ENCODE measurements at regions not wholly inside any gene's neighbourhood (a gene's known extent, or its start where the extent isn't known, plus 50 kb on each side); places are given as distances from the start of the nearest gene placed in this dataset.
"Not testable (repeated sequence)": the region's sequence is repeated elsewhere in the genome, so short reads cannot be mapped to it uniquely, and the experiment has no call there.

DNA sequence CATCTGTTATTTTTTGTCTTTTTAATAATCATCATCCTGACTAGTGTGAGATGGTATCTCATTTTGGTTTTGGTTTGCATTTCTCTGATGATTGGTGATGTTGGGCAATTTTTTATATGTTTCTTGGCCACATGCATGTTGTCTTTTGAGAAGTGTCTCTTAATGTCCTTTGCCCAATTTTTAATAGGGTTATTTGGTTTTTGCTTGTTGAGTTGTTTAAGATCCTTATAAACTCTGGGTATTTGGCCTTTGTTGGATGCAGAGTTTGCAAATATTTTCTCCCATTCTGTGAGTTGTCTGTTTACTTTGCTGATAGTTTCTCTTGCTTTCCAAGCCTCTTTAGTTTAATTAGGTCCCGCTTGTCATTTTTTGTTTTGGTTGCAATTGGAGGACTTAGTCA is 152.1 kb upstream of the MED14 start:
- DNase-seq (ENCODE audit: insufficient read length, low spot score) (no peak), FAIRE-seq (no peak)

DNA sequence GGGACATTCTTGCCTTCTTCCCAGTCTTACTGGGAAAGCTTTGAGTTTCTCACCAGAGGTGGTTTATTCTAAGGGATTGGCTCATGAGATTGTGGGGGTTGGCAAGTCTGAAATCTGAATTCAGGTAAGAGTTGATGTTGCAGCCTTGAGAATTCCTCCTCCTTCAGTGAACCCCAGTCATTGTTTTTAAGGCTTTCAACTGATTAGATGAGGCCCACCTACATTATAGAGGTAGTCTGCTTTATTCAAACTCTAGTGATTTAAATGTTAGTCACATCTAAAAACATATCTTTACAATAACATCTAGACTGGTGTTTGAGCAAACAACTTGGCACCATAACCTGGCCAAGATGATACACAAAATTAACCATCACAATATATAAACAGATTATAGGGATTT is 156.5 kb upstream of the MED14 start:
- no peak for FAIRE-seq
- TF ChIP-seq POLR2A (IDR thresholded peaks at IDR 0.05; ENCODE audit: low read depth, low read length): no peak
- no peak for DNase-seq (ENCODE audit: insufficient read length, low spot score)

More for the DNA sequence above, 152.1 kb upstream of the MED14 start:
- no peak for TF ChIP-seq POLR2A (IDR thresholded peaks at IDR 0.05; ENCODE audit: low read depth, low read length)

DNA sequence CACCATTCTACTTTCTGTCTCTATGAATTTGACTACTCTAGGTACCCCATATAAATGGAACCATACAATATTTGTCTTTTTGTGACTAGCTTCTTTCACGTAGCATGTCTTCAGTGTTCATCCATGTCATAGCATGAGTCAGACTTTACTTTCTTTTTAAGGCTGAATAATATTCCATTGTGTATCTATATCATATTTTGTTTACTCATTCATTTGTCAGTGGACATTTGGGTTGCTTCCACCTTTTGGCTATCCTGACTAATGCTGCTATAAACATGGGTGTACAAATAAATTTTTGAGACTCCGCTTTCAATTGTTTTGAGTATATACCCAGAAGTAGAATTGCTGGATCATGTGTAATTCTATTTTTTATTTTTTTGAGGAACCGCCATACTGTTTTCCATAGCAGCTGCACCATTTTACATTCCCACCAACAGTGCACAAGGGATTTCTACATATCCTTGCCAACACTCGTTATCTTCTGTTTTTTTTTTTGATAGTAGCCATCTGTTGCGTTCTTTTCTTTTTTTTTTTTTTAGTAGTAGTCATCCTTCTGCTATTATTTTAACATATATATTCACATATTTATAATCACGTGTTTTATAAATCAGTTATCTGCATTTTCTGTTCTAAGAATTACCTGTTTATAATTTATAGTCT is 158.0 kb upstream of the MED14 start:
- DNase-seq (ENCODE audit: insufficient read length, low spot score): no peak

DNA sequence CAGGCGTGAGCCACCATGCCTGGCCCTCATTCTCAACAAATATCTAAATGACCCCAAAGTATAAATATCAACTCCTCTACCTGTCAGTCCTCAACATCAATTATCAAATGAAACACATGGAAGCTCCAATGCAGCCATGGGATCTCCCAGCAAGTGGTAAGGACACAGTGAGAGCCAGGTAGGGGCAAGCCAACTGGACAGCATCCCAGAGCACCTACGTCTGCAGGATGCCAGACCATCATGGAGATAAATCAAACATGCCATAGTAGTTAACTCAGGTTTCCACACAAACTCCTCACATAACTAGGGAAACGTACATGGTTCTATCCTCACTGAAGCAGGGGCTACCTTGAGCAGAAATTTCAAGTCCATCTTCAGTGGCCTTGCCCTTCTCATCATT is 159.9 kb upstream of the MED14 start:
- FAIRE-seq (no peak), DNase-seq (ENCODE audit: insufficient read length, low spot score) (no peak)
- no peak for TF ChIP-seq POLR2A (IDR thresholded peaks at IDR 0.05; ENCODE audit: low read depth, low read length)

More for the DNA sequence above, 158.0 kb upstream of the MED14 start:
- FAIRE-seq: no peak
- TF ChIP-seq POLR2A (IDR thresholded peaks at IDR 0.05; ENCODE audit: low read depth, low read length): no peak

DNA sequence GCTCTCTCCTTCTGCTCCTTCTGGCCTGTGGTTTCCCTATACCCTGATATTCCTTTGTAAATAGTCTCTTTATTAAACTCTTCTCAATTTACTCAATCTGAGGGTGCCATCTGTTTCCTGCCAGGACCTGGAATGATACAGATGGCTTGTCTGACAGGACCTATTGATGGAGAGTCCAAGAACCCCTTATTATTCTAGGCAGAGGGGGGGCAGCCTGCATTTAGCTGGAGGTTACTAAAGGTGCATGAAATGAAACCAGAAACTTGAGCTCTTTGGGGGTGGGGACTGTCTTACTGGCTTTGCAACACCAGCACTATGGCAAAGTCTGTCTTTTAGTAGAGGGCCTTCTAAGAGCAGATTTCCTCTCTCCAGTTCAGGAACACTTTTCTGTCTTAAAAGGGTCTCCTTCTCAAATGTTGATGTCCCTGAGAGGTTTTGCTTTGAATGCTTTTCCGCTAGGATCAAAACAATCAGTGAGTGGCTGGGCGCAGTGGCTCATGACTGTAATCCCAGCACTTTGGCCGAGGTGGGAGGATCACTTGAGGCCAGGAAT is 162.5 kb upstream of the MED14 start:
- TF ChIP-seq POLR2A (IDR thresholded peaks at IDR 0.05; ENCODE audit: low read depth, low read length): no peak
- DNase-seq (ENCODE audit: insufficient read length, low spot score) (no peak), FAIRE-seq (no peak)

DNA sequence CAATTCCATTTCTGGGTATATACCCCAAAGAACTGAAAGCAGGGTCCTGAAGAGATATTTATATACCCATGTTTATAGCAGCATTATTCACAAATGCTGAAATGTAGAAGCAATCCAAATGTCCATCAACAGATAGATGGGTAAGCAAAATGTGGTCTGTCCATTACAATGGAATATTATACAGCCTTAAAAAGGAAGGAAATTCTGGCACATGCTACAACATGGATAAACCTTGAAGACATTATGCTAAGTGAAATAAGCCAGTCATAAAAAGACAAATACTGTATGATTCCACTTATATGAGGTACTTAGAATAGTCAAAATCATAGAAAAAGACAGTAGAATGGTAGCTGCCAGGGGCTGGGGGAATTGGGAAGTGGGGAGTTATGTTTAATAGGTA is 169.4 kb upstream of the MED14 start:
- not testable (repeated sequence) for DNase-seq (ENCODE audit: insufficient read length, low spot score); FAIRE-seq

DNA sequence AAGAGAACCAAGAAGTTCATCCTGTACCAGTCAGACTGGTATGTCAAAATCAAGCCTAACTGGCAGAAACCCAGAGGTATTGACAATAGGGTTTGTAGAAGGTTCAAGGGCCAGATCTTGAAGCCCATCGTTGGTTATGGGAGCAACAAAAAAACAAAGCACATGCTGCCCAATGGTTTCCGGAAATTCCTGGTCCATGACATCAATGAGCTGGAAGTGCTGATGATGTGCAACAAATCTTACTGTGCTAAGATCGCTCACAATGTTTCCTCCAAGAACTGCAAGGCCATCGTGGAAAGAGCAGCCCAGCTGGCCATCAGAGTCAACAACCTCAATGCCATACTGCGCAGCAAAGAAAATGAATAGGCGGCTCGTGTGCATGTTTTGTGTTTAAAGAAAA is 172.7 kb upstream of the MED14 start:
- no peak for TF ChIP-seq POLR2A (IDR thresholded peaks at IDR 0.05; ENCODE audit: low read depth, low read length)
- FAIRE-seq (no peak), DNase-seq (ENCODE audit: insufficient read length, low spot score) (no peak)

DNA sequence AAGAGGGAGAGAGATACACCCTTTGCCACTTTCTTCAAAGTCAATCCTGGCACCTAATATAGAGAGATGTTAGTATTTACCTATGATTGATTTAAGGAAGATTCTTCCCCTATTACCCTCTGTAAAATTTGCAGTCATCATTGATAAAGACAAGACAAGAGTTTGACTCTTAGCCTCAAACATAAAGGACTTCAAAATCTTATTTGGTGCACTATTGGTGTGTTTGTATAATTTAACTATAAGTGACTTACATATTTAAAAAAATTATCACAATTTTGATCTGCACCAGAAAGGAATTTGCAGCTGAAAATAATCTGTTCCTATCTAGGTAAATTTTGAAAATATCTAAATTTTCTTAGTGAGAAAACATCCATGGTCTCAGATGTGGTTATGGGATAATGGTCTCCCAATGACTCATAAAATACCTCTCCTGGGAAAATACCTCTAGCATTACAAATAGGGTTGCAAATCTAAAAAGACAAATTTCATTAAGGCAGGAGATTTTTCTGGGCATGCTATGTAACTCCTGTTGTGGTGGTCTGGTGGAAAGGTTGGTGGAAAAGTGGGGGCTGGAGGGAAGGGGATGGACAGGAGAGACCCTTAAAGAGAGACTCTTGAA is 173.6 kb upstream of the MED14 start:
- no peak for TF ChIP-seq POLR2A (IDR thresholded peaks at IDR 0.05; ENCODE audit: low read depth, low read length)
- no peak for DNase-seq (ENCODE audit: insufficient read length, low spot score)
- no peak for FAIRE-seq

DNA sequence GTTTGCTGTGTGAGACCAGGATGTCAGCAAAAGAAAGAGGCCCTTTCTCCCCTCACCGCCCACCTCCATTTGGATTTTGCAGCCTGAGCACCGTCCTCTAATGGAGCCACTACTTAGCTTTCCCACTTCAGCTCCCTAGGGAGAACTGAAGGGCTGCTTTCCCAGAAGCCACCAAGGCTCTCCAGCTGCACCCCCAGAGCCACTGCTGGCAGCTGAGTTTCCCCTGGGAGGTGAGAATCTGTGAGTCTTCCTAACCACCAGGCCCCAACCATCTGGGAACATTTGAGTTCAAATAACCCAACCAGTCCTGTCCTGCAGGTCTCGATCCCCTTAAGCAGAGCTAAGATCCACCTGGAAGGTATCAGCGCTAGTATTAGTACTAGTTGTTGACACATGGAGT is 173.1 kb upstream of the USP9X start:
- no peak for TF ChIP-seq POLR2A (IDR thresholded peaks at IDR 0.05; ENCODE audit: low read depth, low read length)
- no peak for FAIRE-seq
- DNase-seq (ENCODE audit: insufficient read length, low spot score): no peak

DNA sequence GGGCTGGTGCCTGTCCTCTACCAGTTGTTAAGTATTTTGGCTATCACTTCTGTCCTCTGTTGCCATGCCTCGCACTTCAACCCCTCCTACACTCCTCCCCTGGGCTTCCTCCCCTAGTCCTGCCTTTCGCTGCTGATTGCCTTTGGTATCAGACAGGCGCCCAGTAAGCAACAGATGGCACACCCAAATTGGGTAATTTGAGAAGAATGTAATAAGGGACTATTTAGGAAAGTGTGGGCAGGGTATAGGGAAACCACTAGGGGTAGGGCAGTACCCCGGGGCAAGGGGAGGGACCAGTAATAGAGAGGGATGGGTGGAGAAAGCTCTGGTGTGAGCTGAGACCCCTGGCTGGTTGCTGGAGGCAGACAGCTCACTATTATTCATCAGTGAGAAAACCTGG is 172.7 kb upstream of the USP9X start:
- no peak for FAIRE-seq
- no peak for TF ChIP-seq POLR2A (IDR thresholded peaks at IDR 0.05; ENCODE audit: low read depth, low read length)
- DNase-seq (ENCODE audit: insufficient read length, low spot score): no peak

DNA sequence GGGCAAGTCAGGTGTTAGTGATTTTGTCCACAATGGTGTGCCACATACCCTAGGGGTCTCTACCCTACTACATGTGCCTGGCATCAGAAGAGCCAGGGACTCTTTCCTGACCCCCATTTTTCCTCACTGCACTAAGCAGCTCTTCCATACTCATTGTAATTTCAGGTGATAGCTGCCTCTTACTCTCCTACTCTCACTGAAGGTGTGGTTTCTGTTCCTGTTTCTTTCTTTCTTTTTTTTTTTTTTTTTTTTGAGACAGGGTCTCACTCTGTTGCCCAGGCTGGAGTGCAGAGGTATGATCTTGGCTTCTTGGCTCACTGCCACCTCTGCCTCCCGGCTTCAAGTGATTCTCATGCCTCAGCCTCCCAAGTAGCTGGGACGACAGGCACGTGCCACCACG is 164.9 kb upstream of the USP9X start:
- DNase-seq (ENCODE audit: insufficient read length, low spot score) (no peak), FAIRE-seq (no peak)
- TF ChIP-seq POLR2A (IDR thresholded peaks at IDR 0.05; ENCODE audit: low read depth, low read length): no peak

DNA sequence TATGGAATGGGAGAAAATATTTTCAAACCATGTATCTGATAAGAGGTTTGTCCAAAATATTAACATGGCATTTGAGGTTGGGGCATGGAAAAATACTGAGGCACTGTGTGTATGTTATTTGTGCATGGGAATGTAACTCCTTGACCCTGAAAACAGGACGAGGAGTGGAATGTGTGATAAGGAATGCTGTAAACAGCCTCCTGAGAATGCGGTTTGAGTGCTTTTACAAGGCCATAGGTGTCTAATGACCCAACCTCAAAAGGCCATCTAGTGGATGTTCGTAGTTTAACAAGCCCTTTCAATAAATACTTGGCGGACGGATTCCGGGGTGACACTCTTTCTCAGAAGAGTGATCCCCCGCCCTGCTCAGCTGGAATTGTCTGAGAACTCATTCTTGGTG is 162.9 kb upstream of the USP9X start:
- TF ChIP-seq POLR2A (IDR thresholded peaks at IDR 0.05; ENCODE audit: low read depth, low read length): no peak
- DNase-seq (ENCODE audit: insufficient read length, low spot score) (no peak), FAIRE-seq (peak; percentile 53)

DNA sequence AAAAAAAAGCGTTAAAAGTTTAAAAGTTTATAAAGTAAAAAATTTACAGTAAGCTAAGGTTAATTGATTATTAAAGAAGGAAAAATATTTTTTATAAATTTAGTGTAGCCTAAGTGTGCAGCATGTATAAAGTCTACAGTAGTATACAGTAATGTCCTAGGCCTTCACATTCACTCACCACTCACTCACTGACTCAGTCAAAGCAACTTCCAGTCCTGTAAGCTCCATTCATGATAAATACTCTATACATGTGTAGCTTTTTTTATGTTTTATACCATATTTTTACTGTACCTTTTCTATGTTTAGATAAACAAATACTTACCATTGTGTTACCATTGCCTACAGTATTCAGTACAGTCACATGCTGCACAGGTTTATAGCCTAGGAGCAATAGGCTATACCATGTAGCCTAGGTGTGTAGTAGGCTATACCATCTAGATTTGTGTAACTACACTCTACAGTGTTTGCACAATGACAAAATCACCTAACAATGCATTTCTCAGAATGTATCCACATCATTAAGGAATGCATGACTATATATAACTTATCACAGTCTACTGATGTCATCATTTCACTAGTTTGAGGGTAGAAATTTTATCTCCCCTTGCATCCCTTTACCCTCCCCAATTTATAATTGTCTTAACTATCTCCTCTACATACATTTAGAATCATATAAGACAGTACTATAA is 158.4 kb upstream of the USP9X start:
- not testable (repeated sequence) for DNase-seq (ENCODE audit: insufficient read length, low spot score); FAIRE-seq

DNA sequence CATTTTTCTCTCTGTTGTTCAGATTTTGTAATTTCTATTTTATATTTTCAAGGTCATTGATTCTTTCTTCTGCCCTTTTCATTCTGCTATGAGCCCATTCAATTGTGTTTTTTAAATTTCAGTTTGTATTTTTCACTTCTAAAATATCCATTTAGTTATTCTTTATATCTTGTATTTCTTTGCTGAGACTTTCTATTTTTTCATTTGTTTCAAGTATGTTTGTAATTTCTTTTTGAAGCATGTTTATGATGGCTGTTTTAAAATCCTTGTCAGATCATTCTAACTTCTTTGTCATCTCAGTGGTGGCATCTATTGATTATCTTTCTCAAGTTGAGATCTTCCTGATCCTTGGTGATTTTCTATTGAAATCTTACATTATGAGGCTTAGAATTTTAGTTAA is 157.2 kb upstream of the USP9X start:
- DNase-seq (ENCODE audit: insufficient read length, low spot score): no peak
- FAIRE-seq: no peak
- no peak for TF ChIP-seq POLR2A (IDR thresholded peaks at IDR 0.05; ENCODE audit: low read depth, low read length)

DNA sequence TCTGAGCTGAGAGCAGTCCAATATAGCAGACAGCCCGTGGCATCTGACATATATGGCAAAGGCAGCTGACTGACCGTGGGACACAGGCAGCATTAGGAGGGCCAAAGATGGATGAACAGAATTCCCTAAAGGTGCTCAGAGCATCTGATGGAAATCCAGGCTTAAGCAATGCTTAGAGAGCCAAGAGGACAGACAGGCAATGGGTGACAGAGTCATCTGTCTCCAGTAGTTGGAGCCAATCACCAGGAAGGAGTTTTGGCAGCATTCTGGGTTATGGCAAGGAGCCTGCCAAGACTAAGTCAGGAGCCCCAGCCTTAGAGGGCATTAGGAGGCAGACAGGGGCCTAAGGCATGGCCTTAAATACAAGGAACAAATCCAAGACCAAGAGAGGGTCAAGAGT is 153.3 kb upstream of the USP9X start:
- no peak for FAIRE-seq
- no peak for DNase-seq (ENCODE audit: insufficient read length, low spot score)
- TF ChIP-seq POLR2A (IDR thresholded peaks at IDR 0.05; ENCODE audit: low read depth, low read length): no peak

Measured in H54 (cell line).